DMS114 treated with DMSO at 0.1 percent for 48 hours (cell line): ENCODE measurements at regions not wholly inside any gene's neighbourhood (a gene's known extent, or its start where the extent isn't known, plus 50 kb on each side); places are given as distances from the start of the nearest gene placed in this dataset.
"Not testable (repeated sequence)": the region's sequence is repeated elsewhere in the genome, so short reads cannot be mapped to it uniquely, and the experiment has no call there.

ENCODE experiments used
- DNase-seq: peaks from one replicate; lab custom pipeline; 2025; ENCODE audit not compliant: unreplicated experiment; lab: John Stamatoyannopoulos, UW

DNA sequence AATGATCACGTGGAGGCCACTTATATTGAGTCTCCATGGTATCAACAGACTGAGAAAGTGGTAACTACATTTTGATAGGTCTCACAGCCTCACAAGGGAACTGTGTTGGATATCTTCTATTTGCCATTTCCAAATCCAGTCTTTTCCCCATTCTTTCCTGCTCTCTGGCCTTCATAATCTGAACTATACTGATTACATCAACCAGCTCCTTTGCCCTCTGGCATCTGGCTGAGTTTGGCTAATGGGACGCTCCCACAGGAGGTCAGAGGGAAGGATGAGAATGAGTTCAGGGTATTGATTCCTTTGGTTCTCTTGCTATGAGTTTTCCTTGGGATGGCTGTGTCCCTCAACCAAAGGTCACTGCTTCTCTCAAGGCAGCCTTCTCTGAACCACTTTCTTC lies 152.6 kb downstream of the RTL9 start:
- DNase-seq = no peak

DNA sequence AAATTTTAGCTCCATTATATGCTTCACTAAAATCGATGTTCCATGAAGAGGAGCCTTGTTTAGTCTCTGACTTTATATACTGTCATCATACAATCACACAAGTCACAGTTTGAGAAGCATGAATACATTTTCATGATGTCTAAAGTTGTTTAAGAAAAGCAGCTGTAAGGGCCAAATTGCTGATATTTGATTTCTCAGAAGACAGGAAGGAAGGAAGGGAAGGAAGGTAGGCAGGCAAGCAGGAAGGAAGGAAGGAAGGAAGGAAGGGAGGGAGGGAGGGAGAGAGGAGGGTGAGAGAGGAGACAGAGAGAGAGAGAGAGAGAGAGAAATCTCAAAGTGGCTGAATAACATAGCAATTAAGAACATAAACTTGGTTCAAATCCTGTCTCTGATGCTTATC lies 153.7 kb downstream of the RTL9 start:
- DNase-seq = no peak

DNA sequence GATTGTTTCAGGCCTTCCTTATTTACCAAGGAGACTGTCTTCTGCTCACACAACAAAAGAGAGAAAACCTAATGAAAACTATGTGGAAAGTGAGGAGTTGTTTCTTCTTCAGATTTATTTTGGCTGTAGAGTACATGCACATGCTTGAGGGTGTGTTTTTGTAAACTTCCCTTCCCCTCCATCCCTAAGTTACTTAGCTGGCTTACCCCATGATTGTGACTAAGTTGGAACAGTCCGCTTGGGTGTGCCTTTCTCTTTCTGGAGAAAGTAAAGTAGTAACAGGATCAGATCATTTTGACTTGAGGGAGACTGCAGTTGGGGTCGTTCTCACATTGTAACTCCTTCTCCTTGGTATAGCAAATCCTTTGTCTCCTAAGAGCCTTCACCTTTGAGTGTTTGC lies 155.9 kb downstream of the RTL9 start:
- no peak for DNase-seq

DNA sequence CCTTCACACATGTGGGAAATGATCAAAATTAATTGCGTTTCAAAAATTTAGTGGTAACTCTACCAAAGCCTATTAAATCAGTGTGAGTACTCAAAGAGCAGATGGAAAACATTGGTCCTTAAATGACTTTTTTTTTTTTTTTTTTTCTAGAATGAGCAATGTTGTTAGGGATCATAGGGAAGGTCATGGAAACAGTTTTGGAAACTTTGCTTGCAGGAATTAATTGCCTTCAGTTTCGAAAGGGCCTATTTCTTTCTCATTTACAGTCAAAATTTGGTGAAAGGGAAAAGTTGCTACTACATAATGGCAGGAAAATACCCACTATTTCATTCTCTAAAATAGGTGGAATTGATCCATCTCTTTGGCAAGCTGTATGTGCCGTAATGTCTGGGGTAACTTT lies 160.9 kb downstream of the RTL9 start:
- DNase-seq = no peak

DNA sequence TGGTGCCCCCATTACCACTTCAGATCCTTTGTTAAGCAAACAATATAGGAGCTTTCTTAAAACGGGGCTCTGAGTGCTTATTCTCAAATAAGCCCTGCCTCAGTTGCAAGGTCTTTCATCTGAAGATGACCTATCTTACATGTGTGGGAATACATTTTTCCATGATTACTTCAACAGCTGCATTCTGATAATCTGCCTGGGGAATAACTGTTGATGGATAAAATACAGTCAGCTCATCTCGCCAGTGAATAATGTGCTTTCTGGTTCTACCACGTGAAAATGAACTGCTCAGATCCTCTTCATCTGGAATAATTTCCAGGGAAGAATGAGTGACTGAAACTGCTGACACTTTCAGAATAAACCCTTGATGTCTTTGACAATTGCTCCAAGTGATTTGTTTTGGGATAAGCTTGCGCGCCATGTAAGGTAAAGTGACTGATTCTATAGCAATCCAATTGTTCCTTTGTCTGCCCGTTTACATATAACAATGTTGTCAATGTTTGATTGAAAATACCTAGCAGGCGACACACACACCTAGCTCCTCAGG lies 161.3 kb downstream of the RTL9 start:
- no peak for DNase-seq

DNA sequence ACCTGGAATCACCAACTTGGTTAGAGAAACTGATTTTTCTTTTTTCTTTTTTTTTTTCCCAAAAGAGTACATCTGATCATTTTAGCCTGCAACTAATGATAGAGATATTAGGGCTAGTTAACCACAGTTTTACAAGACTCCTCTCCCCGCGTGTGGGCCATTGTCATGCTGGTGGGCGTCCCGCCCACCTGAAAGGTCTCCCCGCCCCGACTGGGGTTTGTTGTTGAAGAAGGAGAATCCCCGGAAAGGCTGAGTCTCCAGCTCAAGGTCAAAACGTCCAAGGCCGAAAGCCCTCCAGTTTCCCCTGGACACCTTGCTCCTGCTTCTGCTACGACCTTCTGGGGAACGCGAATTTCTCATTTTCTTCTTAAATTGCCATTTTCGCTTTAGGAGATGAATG lies 162.0 kb downstream of the RTL9 start:
- DNase-seq = not testable (repeated sequence)

DNA sequence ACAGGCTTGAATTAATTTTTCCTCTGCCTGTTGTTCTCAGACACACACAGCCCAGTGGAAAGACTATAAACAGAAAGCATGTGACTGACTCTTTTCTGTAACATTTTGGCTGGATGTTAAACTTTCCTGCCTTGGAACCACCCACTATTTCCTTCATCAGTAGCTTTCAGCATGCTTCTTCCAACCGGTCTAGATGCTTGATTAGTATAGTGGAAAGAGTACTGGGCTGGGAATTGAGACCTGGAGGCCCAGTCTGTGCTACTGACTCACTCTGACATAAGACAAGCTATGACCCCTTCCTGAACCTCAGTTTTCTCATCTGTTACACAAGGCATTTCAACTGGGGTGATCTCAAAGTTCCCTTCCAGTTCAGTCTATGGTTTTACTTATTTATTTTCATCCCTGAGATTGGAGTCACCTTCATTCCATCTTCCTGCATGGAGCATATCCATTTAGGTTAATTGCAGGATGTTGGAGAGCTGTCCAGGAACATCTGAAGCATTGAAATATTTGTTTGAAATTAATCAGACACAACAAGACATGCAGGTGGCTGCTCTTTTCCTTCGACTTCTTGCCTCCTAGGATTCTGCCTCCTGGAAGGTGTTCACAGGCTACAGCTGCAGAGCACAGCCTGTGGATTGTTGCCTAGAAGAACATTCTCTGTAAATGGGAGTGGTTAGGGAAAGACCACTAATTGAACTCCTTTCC lies 173.4 kb downstream of the RTL9 start:
- no peak for DNase-seq

DNA sequence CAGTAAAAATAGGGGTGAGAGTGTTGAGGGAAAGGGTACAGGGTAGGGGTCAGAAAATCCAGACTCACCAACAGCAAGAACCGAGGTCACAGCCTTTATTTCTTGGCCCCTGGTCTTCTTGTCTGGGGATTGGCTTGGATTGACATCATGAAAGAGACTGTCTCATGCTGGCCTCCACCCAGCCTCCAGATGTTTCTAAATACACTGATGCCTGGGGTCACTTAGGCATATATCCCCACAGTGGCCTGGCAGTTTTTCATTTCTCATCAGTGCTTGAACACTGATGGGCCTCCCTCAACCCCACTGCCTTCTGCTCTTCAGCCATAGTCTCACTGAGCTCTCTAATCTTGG lies 173.9 kb downstream of the RTL9 start:
- no peak for DNase-seq

DNA sequence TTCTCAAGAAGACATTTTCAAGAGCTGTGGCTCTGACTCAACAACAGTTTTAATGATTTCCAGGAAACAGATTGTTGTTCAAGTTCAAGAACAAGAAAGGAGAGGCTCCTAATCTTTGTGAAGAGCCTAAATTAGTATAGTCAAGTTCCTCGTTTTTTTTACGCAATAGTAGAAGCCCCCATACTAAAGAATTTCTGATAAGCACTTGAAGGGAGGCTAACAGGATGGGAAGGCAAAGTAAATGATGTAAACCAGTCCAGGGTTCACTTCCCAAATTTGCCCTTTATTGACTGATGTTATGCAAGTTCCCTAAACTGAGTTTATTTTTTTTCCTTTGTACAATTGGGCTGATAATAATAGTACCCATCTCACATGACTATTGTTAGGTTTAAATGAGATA lies 178.2 kb downstream of the RTL9 start:
- no peak for DNase-seq

DNA sequence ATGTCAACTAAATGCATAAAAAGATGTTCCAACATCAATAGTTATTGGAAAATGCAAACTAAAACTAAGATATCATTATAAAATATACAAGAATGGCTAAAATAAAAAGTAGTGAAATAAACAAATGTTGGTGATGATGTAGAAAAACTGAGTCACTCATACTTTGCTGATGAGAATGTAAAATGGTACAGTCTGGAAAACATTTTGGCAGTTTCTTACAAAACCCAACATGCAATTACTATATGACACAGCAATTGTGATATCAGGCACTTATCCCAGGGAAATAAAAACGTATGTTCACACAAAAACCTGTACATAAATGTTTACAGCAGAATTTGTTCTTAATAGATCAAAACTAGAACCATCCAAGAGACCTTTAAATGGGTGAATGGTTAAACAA lies 182.6 kb downstream of the RTL9 start:
- no peak for DNase-seq

DNA sequence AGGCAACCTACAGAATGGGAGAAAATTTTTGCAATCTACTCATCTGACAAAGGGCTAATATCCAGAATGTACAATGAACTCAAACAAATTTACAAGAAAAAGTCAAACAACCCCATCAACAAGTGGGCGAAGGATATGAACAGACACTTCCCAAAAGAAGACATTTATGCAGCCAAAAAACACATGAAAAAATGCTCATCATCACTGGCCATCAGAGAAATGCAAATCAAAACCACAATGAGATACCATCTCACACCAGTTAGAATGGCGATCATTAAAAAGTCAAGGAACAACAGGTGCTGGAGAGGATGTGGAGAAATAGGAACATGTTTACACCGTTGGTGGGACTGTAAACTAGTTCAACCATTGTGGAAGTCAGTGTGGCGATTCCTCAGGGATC lies 192.2 kb downstream of the RTL9 start:
- DNase-seq = not testable (repeated sequence)

DNA sequence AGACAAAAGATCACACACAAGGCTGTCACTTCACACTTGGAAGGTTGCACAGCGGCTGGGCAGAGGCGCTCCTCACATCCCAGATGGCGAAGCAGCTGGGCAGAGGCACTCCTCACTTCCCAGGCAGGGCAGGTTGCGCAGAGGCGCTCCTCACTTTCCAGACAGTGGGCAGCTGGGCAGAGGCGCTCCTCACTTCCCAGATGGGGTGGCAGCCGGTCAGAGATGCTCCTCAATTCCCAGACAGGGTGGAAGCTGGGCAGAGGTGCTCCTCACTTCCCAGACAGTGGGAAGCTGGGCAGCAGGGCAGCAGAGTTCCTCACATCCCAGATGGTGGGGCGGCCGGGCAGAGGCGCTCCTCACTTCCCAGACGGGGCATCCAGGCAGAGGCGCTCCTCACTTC lies 199.2 kb downstream of the RTL9 start:
- no peak for DNase-seq

DNA sequence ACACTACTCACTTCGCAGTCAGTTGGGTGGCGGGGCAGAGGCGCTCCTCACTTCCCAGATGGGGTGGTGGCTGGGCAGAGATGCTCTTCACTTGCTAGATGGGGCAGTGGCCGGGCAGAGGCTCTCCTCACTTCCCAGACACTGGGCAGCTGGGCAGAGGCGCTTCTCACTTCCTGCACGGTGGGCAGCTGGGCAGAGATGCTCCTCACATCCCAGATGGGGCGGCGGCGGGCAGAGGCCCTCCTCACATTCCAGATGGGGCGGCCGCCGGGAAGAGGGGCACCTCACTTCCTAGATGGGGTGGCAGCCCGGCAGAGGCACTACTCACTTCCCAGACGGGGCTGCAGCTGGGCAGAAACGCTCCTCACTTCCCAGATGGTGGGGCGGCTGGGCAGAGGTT lies 199.8 kb downstream of the RTL9 start:
- no peak for DNase-seq

DNA sequence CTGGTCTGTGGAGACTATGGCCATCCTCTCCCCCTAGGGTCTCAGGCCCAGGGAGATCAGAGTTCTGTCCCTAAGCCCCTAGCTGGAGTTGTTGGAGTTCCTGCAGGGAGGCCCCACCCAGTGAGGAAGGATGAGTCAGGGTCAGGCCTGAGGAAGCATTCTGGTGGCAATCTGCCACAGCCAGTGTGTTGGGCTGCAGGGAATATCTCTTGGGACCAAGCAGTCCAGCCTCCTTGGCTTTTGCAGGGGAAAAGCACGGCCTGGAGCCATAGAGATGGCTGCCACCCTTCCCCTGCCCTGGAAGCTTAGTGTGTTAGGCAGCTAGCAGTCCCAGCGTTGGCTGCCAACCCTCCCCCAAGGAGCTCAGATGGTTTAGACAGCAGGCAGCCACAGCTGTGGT lies 202.4 kb downstream of the RTL9 start:
- no peak for DNase-seq

DNA sequence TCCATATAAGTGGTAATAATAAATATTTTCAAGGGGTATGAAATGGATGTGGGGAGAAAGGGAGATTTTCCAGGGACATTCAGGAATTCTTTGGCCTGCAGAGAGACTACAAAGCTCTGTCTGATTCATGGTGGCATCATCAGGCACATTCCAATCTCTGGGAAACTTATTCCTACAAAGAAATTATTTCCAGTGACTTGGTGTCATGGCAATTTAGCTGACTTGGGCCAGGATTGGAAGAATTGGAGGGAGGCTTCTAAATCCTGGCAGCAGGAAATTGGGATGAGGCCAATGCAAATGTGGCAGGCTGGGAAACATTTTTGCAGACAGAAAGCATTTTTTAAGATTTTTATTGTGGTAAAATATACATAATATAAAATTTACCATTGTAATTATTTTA lies 204.6 kb downstream of the RTL9 start:
- no peak for DNase-seq

DNA sequence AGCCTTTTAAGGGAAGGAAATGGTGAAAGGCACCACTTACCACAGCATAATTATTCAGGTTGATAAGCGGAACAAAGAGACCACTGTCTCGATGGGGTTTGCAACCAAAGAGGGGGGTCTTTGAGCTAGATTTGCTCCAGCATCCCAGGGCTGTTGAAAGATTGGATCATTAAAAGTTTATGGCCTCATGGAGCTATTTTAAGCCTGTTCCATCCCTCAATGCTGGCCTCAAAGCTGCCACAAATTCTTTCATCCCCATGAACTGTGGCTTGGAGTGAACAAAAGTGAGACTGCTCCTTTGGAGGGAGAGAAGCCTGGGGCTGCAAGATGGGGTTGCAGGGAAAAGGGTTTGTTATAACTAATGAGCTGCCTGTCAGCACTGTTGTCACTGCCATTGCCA lies 209.8 kb downstream of the RTL9 start:
- no peak for DNase-seq

DNA sequence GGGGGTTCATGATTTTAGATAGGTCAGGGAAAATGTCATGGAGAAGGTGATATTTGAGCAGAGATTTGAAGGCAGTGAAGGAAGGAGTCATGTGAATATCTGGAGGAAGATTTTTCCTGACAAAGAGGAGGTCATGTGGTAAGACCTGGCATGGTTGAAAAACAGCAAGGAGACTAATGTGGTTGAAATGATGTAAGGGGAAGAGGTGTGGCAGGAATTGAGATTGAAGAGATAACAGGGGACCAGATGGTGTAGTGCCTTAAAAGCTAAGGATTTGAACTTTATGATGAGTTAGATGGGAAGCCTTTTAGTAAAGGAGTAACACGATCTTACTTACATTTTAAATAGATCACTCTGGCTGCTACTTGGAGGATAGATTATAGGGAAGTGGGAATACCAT lies 210.9 kb downstream of the RTL9 start:
- DNase-seq = no peak

DNA sequence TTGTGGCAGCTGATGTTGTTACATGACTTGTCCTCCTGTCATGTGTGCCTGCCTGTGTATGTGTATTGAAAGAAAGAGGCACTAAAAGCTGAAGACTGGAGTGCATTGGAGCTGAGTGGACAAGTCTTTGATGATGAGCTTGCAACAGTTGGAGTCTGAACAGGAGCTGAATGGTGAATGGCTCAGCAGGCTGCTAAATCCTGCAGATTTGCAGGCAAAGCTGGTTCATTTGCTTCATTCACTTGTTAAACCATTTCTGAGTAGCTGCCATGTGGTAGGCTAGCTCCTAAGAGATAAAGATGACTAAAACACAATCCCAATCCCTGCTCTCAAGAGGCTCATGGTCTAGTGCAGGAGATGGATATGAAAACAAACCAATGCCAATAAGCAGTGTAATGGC lies 217.3 kb downstream of the CHRDL1 start:
- DNase-seq = no peak

DNA sequence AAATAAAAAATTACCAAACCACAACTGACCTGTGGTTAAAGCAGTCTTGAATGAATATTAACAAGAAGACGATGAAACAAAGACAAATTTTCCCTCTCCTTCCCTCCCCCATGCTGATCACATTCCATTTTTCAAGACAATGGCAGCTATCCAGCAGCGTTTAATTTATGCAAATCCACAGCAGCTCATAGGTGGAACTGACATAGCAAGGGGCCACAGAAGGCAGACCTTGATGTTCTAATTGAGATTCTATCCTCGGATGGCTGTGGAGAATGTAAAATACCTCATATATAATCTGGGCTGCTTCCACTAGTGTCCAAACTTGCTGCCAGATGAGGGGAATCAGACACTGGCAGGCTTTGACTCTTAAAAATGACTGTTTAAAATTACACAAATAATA lies 211.5 kb downstream of the CHRDL1 start:
- no peak for DNase-seq

DNA sequence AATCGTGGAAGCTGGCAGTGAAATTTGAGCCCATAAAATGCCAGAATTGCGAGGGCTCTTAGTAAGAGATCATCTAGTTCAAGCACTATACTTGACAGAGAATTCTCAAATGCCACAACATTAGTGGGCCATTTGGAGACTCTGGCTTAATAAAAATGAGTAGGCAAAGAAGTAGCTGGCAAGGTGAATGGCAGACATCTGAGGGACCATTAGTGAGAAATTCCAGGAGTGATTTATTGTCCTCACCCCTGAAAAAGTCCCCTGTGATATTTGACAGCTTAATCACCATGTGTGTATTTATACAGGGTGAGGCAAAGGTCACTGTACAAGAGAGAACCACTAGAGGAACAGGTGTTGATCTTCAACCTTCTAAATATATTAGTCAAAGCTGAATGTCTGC lies 207.5 kb downstream of the CHRDL1 start:
- no peak for DNase-seq

DNA sequence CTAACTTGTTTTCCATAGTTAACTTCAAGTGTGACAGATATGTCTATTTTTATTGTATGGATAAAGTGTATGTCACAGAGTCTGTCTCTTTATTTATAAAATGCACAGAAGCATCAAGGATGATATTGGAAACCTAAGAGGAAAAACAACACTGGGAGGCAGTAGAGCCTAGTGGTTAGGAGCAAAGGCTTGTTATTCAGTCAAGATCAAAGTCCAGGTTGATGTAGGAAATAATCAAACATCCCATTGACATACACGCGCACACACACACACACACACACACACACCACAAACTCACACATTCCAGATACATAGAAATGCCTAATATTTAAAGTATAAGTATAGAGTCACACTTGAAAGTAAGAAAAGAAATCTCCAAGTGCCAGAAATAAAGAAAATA lies 206.8 kb downstream of the CHRDL1 start:
- no peak for DNase-seq

DNA sequence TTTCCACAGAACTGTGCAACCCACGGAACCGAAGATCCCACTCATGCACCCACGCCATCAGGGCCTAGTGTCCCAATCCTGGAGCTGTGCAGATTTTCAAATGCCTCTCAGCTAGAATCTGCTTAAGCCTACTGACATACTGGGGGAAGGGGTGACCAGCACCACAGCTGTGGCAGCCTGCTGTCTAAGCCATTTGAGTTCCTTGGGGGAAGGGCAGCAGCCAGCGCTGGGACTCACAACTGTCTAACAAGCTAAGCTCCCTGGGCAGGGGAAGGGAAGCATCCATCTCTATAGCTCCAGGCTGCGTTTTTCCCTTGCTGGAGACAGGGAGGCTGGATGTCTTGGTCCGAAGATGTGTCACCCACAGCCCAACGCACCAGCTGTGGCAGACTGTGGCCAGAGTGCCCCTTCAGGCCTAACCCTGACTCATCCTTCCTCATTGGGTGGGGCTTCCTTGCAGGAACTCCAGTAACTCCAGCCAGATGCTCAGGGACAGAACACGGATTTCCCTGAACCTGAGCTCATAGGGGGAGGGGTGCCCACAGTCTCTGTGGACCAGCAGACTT lies 194.8 kb downstream of the CHRDL1 start:
- no peak for DNase-seq

DNA sequence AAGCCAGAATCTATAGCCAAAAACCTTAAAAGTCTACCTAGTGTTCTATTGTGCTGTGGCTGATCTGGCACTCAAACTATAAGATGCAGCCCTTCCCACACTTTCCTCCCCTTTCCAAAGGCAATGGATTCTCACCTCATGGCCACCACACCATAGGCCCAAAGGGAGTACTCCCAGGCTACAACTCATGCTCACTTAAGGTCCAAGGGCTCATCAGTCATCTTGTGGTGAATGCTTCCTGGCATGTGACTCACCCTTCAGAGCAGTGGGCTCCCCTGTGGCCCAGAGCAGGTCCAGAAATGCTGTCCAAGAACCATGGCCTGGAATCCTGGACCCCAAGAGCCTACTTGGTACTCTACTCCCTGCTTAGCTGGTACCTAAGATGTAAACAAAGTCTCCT lies 181.0 kb downstream of the CHRDL1 start:
- no peak for DNase-seq
